22Rv1 (cell line): ENCODE measurements at regions not wholly inside any gene's neighbourhood (a gene's known extent, or its start where the extent isn't known, plus 50 kb on each side); places are given as distances from the start of the nearest gene placed in this dataset.

Experiments
- CTCF ChIP-seq: fragments of 450-650 bp; IDR thresholded peaks from 2 replicates; pipeline ENCODE4 v1.5.1; 2017; ENCODE audit warnings: mild to moderate bottlenecking
- ZFX ChIP-seq: fragments of 450-650 bp; IDR thresholded peaks from 2 replicates; pipeline ENCODE4 v1.6.1; 2017; ENCODE audit warnings: antibody characterized with exemption, borderline replicate concordance

- TF ChIP-seq CTCF (no peak), ZFX (no peak)
These were observed 411.1 kb upstream of the LRATD1 start for GRCh38 chr2:14221466-14221865.
